ENCODE measurements at regions not wholly inside any gene's neighbourhood (a gene's known extent, or its start where the extent isn't known, plus 50 kb on each side); places are given as distances from the start of the nearest gene placed in this dataset.

GRCh38 chr14:89618811-89619551 lies 201.9 kb upstream of the FOXN3 start:
- peak; percentile 24 to 85 (median 70) for DNase-seq
- intact Hi-C loops (cut with DNase I) = loop anchor here (5.0 kb wide), 1 partner anchor 127 kb away; no protein-coding TSS in a partner anchor

GRCh38 chr14:89618330-89618708 lies 201.3 kb upstream of the FOXN3 start:
- peak in 2 of 42 donors; percentile 12 to 16 for DNase-seq
- intact Hi-C loops (cut with DNase I) = loop anchor here (5.0 kb wide), 1 partner anchor 126 kb away; no protein-coding TSS in a partner anchor

GRCh38 chr14:89617481-89618329 lies 200.7 kb upstream of the FOXN3 start:
- intact Hi-C loops (cut with DNase I) = loop anchor here (5.0 kb wide), 1 partner anchor 125 kb away; no protein-coding TSS in a partner anchor
- DNase-seq = peak in 30 of 42 donors; percentile 4 to 67 (median 30)

- intact Hi-C loops (cut with DNase I) = loop anchor here (5.0 kb wide), 1 partner anchor 125 kb away; no protein-coding TSS in a partner anchor
- DNase-seq = no peak
Observed at GRCh38 chr14:89616852-89617341, 199.9 kb upstream of the FOXN3 start.

- DNase-seq = no peak
- intact Hi-C loops (cut with DNase I) = loop anchor here (5.0 kb wide), 1 partner anchor 124 kb away; no protein-coding TSS in a partner anchor
Observed at GRCh38 chr14:89616425-89616824, 199.4 kb upstream of the FOXN3 start.

GRCh38 chr14:89615421-89615820 lies 198.4 kb upstream of the FOXN3 start:
- intact Hi-C loops (cut with DNase I) = loop anchor here (5.0 kb wide), 1 partner anchor 123 kb away; no protein-coding TSS in a partner anchor
- no peak for DNase-seq

- no peak for DNase-seq
- intact Hi-C loops (cut with DNase I) = no loop called here
Observed at GRCh38 chr14:89614009-89614691, 197.1 kb upstream of the FOXN3 start.

GRCh38 chr14:89613260-89614008 lies 196.4 kb upstream of the FOXN3 start:
- intact Hi-C loops (cut with DNase I) = no loop called here
- no peak for DNase-seq

GRCh38 chr14:89609500-89610100 lies 192.6 kb upstream of the FOXN3 start:
- no peak for DNase-seq
- intact Hi-C loops (cut with DNase I) = no loop called here

- intact Hi-C loops (cut with DNase I) = no loop called here
- no peak for DNase-seq
Observed at GRCh38 chr14:89607453-89607852, 190.4 kb upstream of the FOXN3 start.

GRCh38 chr14:89603938-89604480 lies 187.0 kb upstream of the FOXN3 start:
- intact Hi-C loops (cut with DNase I) = no loop called here
- no peak for DNase-seq

- intact Hi-C loops (cut with DNase I) = no loop called here
- DNase-seq = no peak
Observed at GRCh38 chr14:89600950-89601826, 184.2 kb upstream of the FOXN3 start.

GRCh38 chr14:89600029-89600428 lies 183.0 kb upstream of the FOXN3 start:
- no peak for DNase-seq
- intact Hi-C loops (cut with DNase I) = no loop called here

- no peak for DNase-seq
- intact Hi-C loops (cut with DNase I) = no loop called here
Observed at GRCh38 chr14:89598548-89599186, 181.6 kb upstream of the FOXN3 start.

GRCh38 chr14:89592961-89593360 lies 175.9 kb upstream of the FOXN3 start:
- DNase-seq = no peak
- intact Hi-C loops (cut with DNase I) = no loop called here

GRCh38 chr14:89589400-89590118 lies 172.5 kb upstream of the FOXN3 start:
- peak in 21 of 42 donors; percentile 10 to 60 (median 36) for DNase-seq
- intact Hi-C loops (cut with DNase I) = no loop called here
